Astrocyte (in vitro differentiated cells and primary cell): ENCODE measurements at regions not wholly inside any gene's neighbourhood (a gene's known extent, or its start where the extent isn't known, plus 50 kb on each side); places are given as distances from the start of the nearest gene placed in this dataset.

Experiments
- DNase-seq: peaks from one replicate; pipeline ENCODE4 v3.0.0-alpha.2; 2010; ENCODE audit warnings: low read depth
- FAIRE-seq: peaks from 2 replicates; lab custom pipeline; 2011; peaks lifted over from hg19 to GRCh38; lab: Jason Lieb, UNC
- H2AFZ ChIP-seq: 2 replicates; pipeline ENCODE4 v1.6.0; 2012; ENCODE audit warnings: low read depth, low read length, inconsistent platforms
- H3K27ac ChIP-seq: 2 replicates; pipeline ENCODE4 v1.5.1; 2011; ENCODE audit warnings: low read depth, low read length, inconsistent platforms
- H3K27me3 ChIP-seq: 2 replicates; pipeline ENCODE4 v1.6.0; 2011; ENCODE audit warnings: low read length, inconsistent platforms; ENCODE audit not compliant: insufficient read depth
- H3K36me3 ChIP-seq: 2 replicates; pipeline ENCODE4 v1.5.1; 2011; ENCODE audit warnings: low read length, inconsistent platforms; ENCODE audit not compliant: insufficient read depth
- H3K4me1 ChIP-seq: 2 replicates; pipeline ENCODE4 v1.5.1; 2011; ENCODE audit warnings: low read length, inconsistent platforms; ENCODE audit not compliant: insufficient read depth
- H3K4me2 ChIP-seq: 2 replicates; pipeline ENCODE4 v1.6.0; 2012; ENCODE audit warnings: low read length, inconsistent platforms
- H3K4me3 ChIP-seq: 2 replicates; pipeline ENCODE4 v1.5.1; 2011; ENCODE audit warnings: low read depth, mild to moderate bottlenecking, low read length, inconsistent platforms; ENCODE audit not compliant: insufficient read depth
- H3K79me2 ChIP-seq: 2 replicates; pipeline ENCODE4 v1.6.0; 2012; ENCODE audit warnings: mild to moderate bottlenecking, low read length, inconsistent platforms; ENCODE audit not compliant: insufficient read depth
- H3K9ac ChIP-seq: 2 replicates; pipeline ENCODE4 v1.6.0; 2012; ENCODE audit warnings: mild to moderate bottlenecking, low read length, inconsistent platforms
- H3K9me3 ChIP-seq: 2 replicates; pipeline ENCODE4 v1.5.1; 2012; ENCODE audit warnings: low read depth, mild to moderate bottlenecking, low read length, inconsistent platforms; ENCODE audit not compliant: insufficient read depth
- H4K20me1 ChIP-seq: 2 replicates; pipeline ENCODE4 v1.6.0; 2012; ENCODE audit warnings: low read length, inconsistent platforms; ENCODE audit not compliant: insufficient read depth
- H3K27ac Mint-ChIP-seq: one replicate; pipeline ENCODE4 v1.8.0; 2021; ENCODE audit warnings: mild to moderate bottlenecking, mixed read lengths; ENCODE audit not compliant: unreplicated experiment
- H3K27me3 Mint-ChIP-seq: one replicate; pipeline ENCODE4 v1.8.0; 2021; ENCODE audit warnings: low read depth, mixed read lengths; ENCODE audit not compliant: unreplicated experiment
- H3K36me3 Mint-ChIP-seq: one replicate; pipeline ENCODE4 v1.8.0; 2021; ENCODE audit warnings: low read depth, mixed read lengths; ENCODE audit not compliant: unreplicated experiment
- H3K4me1 Mint-ChIP-seq: one replicate; pipeline ENCODE4 v1.8.0; 2021; ENCODE audit warnings: low read depth, mixed read lengths; ENCODE audit not compliant: unreplicated experiment
- H3K4me3 Mint-ChIP-seq: one replicate; pipeline ENCODE4 v1.8.0; 2021; ENCODE audit warnings: mild to moderate bottlenecking, moderate library complexity, mixed read lengths; ENCODE audit not compliant: unreplicated experiment
- H3K9me3 Mint-ChIP-seq: one replicate; pipeline ENCODE4 v1.8.0; 2021; ENCODE audit warnings: mild to moderate bottlenecking, mixed read lengths; ENCODE audit not compliant: unreplicated experiment
- EZH2 ChIP-seq: IDR thresholded peaks from 2 replicates; pipeline ENCODE4 v1.6.1; 2012; ENCODE audit warnings: mild to moderate bottlenecking, low read length, inconsistent platforms; ENCODE audit not compliant: insufficient read depth
- TF ChIP-seq, protein P1 (sequence below): IDR thresholded peaks from 2 replicates; pipeline ENCODE4 v1.5.1; 2011; ENCODE audit warnings: low read depth, mild to moderate bottlenecking, inconsistent platforms, low read length, moderate library complexity; ENCODE audit not compliant: insufficient read depth

DNA sequence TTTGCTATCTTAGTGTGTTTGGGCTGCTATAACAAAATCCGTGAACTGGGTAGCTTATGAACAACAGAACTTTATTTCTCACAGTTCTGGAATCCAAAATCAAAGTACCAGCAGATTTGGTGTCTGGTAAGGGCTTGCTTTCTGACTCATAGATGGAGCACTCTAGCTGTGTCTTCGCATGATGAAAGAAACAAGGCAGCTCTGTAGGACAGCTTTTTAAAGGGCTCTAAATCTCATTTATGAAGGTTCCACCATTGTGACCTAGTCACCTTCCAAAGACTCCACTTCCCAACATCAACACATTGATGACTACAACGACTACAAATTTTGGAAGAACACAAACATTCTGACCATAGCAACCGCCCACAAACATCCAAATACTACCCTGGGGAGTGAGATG, 158.6 kb upstream of the LCORL start:
- H3K4me1 Mint-ChIP-seq: peaks cover 2% of the 10 kb centered on the region
- no peak overlapping the region for H2AFZ ChIP-seq
- peaks cover 5% of the 10 kb centered on the region for H3K9me3 ChIP-seq
- H3K27me3 ChIP-seq: no peaks in the 10 kb centered on the region
- peak overlapping the region; percentile 8 for H3K27ac Mint-ChIP-seq
- H3K36me3 Mint-ChIP-seq: no peaks in the 10 kb centered on the region
- H3K36me3 ChIP-seq: no peaks in the 10 kb centered on the region
- no peak overlapping the region for H3K4me3 ChIP-seq
- no peaks in the 10 kb centered on the region for H3K79me2 ChIP-seq
- FAIRE-seq (no peak), DNase-seq (no peak)
- no peak overlapping the region for H3K27ac ChIP-seq
- no peak overlapping the region for H3K9ac ChIP-seq
- H3K27me3 Mint-ChIP-seq: no peaks in the 10 kb centered on the region
- H4K20me1 ChIP-seq: no peaks in the 10 kb centered on the region
- H3K4me1 ChIP-seq: no peaks in the 10 kb centered on the region
- no peak overlapping the region for H3K4me3 Mint-ChIP-seq
- H3K9me3 Mint-ChIP-seq: no peaks in the 10 kb centered on the region
- TF ChIP-seq, protein P1, sequence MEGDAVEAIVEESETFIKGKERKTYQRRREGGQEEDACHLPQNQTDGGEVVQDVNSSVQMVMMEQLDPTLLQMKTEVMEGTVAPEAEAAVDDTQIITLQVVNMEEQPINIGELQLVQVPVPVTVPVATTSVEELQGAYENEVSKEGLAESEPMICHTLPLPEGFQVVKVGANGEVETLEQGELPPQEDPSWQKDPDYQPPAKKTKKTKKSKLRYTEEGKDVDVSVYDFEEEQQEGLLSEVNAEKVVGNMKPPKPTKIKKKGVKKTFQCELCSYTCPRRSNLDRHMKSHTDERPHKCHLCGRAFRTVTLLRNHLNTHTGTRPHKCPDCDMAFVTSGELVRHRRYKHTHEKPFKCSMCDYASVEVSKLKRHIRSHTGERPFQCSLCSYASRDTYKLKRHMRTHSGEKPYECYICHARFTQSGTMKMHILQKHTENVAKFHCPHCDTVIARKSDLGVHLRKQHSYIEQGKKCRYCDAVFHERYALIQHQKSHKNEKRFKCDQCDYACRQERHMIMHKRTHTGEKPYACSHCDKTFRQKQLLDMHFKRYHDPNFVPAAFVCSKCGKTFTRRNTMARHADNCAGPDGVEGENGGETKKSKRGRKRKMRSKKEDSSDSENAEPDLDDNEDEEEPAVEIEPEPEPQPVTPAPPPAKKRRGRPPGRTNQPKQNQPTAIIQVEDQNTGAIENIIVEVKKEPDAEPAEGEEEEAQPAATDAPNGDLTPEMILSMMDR: no peak
- TF ChIP-seq EZH2: no peak
- no peak overlapping the region for H3K4me2 ChIP-seq

- no peak overlapping the region for H3K9ac ChIP-seq
- no peaks in the 10 kb centered on the region for H3K27me3 Mint-ChIP-seq
- no peaks in the 10 kb centered on the region for H3K36me3 Mint-ChIP-seq
- H2AFZ ChIP-seq: no peak overlapping the region
- H3K4me3 ChIP-seq: no peak overlapping the region
- no peaks in the 10 kb centered on the region for H3K4me1 Mint-ChIP-seq
- H4K20me1 ChIP-seq: no peaks in the 10 kb centered on the region
- no peak overlapping the region for H3K27ac Mint-ChIP-seq
- no peak overlapping the region for H3K27ac ChIP-seq
- H3K9me3 ChIP-seq: peaks cover 5% of the 10 kb centered on the region
- DNase-seq (no peak), FAIRE-seq (no peak)
- no peaks in the 10 kb centered on the region for H3K9me3 Mint-ChIP-seq
- H3K4me3 Mint-ChIP-seq: no peak overlapping the region
- no peaks in the 10 kb centered on the region for H3K79me2 ChIP-seq
- H3K4me2 ChIP-seq: no peak overlapping the region
- no peaks in the 10 kb centered on the region for H3K4me1 ChIP-seq
- H3K36me3 ChIP-seq: no peaks in the 10 kb centered on the region
- TF ChIP-seq EZH2: no peak
- TF ChIP-seq, protein P1: no peak
- H3K27me3 ChIP-seq: no peaks in the 10 kb centered on the region
These were observed 150.3 kb upstream of the LCORL start for GRCh38 chr4:18171896-18172295.

DNA sequence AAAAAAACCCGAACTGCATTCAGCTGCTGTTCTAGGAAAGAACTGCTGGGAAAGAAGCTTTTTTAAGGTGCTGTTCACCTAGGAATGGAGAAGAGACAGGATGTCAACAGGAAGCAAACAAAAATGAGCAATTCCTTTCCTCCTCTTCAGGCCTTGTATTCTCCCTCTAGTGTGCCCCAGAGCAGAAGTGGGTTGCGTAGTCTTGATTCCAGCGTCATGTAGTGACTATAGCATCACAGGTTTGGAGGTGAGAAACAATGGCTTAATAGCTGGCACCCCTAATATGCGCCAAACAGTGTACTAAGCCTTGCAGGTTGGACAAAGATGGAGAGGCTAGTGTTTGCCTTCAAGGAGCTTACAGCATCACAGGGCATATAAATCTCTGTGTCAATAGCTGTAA, 146.3 kb upstream of the LCORL start:
- no peaks in the 10 kb centered on the region for H3K36me3 ChIP-seq
- Mint-ChIP-seq H3K4me1 (no peaks in the 10 kb centered on the region), H3K4me3 (no peak overlapping the region), H3K36me3 (no peaks in the 10 kb centered on the region), H3K27me3 (no peaks in the 10 kb centered on the region), H3K27ac (no peak overlapping the region), H3K9me3 (no peaks in the 10 kb centered on the region)
- no peaks in the 10 kb centered on the region for H3K79me2 ChIP-seq
- H3K9me3 ChIP-seq: peaks cover 5% of the 10 kb centered on the region
- FAIRE-seq (no peak), DNase-seq (no peak)
- H3K27ac ChIP-seq: no peak overlapping the region
- H2AFZ ChIP-seq: no peak overlapping the region
- H3K4me3 ChIP-seq: no peak overlapping the region
- no peaks in the 10 kb centered on the region for H3K4me1 ChIP-seq
- TF ChIP-seq, protein P1: no peak
- no peak for TF ChIP-seq EZH2
- H3K4me2 ChIP-seq: no peak overlapping the region
- no peaks in the 10 kb centered on the region for H3K27me3 ChIP-seq
- H4K20me1 ChIP-seq: no peaks in the 10 kb centered on the region
- no peak overlapping the region for H3K9ac ChIP-seq
